Right ventricle myocardium superior (tissue), 1 donor: ENCODE measurements at regions not wholly inside any gene's neighbourhood (a gene's known extent, or its start where the extent isn't known, plus 50 kb on each side); places are given as distances from the start of the nearest gene placed in this dataset.

Source experiments
- ATAC-seq: fragments of 200-7000 bp; cut with Tn5 transposase; one replicate; pipeline ENCODE4 v1.9.1; 2020; ENCODE audit warnings: mild to moderate bottlenecking; ENCODE audit not compliant: poor library complexity
- DNase-seq: peaks from one replicate; pipeline ENCODE4 v3.0.0-alpha.2; 2020
- intact Hi-C: fragments of 100-400 bp; cut with DNase I; formaldehyde crosslinking; loops from one replicate; pipeline ENCODE4 v1.11.2; 2022
- donor health status: DM: no; HTN: yes; CAD: no; lungs with severe emphysema.

- DNase-seq = no peak
- intact Hi-C loops = no loop called here
- ATAC-seq = no peak
Measured at GRCh38 chr1:30194046-30194619, 529.3 kb downstream of the MATN1 start.

DNA sequence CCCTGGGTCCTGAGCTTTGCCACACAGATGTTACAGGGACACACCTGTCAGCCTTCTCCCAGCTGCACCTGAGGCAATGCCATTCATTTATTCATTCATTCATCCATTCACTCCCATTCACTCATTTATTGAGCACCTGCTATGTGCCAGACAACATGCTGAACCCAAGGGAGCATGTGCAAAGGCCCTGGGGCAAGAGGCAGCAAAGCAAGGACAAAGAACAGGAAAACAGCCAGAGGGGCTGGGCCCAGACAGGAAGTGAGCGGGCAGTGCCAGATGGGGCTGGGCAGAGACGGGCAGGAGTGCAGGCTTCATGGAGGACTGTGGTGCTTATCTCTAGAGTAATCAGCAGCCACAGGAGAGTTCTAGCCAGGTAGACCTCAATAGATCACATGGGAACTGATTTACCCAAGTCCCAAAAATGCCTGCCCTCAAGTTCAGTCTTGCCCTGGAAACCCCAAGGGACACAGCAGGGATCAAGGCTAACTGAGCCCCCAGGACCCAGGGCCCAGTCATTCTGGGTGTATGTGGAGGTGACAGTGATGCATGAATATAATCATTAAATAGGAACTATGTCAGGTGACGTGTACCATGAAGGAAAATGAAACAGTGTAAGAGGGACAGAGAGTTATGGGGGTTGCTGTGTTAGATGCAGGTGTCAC is 530.3 kb downstream of the MATN1 start:
- ATAC-seq (no peak), DNase-seq (no peak)
- intact Hi-C loops = no loop called here

GRCh38 chr1:30191154-30191702 is 532.2 kb downstream of the MATN1 start:
- ATAC-seq = peak; percentile 48
- no peak for DNase-seq
- intact Hi-C loops = no loop called here

DNA sequence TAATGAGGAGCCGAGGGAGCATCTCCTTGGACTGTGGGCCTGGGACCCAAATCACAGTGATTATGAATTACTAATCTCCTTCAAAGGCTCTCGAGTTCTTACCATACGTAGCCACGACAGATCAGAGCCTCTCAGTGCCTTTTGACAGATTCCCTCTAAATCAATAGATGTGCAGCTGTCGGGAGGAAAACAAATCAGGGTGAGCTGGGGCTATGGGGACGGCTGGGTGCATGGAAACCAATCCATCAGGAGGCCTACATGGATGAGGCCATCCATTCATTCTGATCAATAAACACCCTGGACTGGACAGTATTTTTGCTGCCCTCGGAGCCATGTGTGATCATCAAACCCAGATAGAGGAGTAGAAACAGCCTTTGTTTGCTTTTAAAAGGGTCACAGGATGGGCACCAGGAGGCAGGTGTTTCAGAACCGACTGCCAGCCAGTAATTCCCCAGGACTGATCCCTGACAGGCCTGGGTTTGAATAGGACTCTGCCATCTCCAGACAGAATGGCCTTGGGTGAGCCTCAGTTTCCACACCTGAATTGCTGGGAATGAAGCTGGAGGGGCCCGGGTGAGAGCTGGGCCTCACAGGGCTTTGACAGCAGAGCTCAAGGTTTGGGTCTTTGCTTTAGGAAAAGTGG is 532.8 kb downstream of the MATN1 start:
- intact Hi-C loops = no loop called here
- DNase-seq = no peak
- ATAC-seq = no peak

DNA sequence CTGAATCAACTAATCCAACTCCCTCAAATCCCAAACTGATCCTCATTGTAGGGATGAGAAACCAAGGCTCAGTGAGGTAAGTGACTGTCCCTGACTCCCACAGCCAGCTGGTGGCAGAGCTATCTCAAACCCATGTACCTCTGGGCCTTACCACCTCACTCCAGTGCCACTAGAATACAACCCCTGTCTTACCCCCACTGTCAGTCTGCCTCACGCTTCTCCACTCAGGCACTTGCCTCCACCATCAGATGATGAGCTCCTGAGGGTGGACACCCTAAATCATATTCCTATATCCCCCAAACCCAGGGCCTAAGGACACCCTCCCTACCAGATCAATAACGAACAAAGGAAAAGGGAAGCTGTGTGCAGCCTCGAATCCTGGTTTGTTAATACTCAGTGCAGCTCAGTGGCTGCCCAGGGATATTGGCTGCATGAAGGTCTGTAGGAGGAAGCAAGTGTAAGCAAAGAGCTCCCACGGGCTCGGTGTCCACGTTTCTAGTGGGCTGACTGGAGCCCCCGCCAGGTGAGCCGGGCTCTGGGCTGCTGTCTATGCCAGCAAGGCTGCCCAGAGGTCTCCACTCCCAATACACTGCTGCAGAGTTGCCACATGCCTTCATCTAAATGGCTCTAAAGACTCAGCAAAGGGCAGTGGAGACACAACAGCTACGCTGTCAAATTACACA is 533.4 kb downstream of the MATN1 start:
- DNase-seq = no peak
- intact Hi-C loops = no loop called here
- no peak for ATAC-seq

- intact Hi-C loops = no loop called here
- ATAC-seq = no peak
- DNase-seq = no peak
Measured at GRCh38 chr1:30188999-30189398, 534.4 kb downstream of the MATN1 start.

GRCh38 chr1:30188329-30188728 is 535.1 kb downstream of the MATN1 start:
- no peak for ATAC-seq

DNA sequence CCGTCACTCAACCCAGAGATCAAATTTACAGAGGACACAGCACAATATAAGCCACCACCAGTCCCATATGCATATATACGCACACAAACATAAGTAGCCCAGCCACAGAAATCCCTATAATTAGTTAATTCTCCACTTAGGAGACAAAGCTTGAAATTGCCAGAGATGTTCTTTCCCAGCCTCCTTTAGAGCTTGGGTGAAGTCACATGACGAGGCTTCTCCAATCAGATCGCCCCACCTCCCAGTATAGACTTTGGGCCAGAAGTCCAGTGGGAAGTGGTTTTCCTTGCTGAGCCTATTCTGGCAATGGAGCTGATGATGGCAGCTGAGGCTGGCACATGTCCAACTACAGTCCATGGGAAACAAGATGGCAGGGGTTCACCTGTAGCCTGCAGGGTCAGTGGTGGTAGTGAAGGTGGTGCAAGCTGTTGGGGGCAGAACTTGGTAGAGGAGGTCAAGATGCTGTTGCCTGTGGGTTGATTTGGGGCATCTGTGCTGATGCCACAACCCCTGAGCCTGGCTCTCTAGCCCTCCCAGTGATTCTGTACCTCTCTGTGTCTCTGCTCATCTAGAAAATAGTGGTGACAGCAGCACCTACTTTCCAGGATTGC is 535.9 kb downstream of the MATN1 start:
- ATAC-seq (no peak), DNase-seq (no peak)
- intact Hi-C loops = no loop called here

More at GRCh38 chr1:30188329-30188728, 535.1 kb downstream of the MATN1 start:
- no peak for DNase-seq
- intact Hi-C loops = no loop called here

DNA sequence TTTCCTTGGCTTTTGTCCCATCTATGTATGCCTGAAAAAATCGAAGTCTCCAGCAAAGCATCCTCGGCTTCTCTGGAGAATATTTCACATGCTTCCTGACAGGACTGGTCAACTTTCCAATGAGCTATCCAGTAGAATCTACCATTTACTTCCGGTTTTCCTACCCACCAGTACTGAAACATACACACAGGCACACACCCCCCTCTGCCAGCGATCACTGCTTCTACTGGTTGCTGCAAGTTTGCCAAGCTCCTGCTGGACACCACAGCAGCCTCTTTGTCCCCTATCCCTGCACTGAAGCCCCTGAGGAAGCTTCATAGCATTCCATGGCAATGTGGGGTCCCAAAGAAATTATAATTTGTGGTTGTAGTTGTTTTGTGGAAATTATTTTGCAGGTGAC is 536.8 kb downstream of the MATN1 start:
- intact Hi-C loops = no loop called here
- no peak for DNase-seq
- no peak for ATAC-seq

DNA sequence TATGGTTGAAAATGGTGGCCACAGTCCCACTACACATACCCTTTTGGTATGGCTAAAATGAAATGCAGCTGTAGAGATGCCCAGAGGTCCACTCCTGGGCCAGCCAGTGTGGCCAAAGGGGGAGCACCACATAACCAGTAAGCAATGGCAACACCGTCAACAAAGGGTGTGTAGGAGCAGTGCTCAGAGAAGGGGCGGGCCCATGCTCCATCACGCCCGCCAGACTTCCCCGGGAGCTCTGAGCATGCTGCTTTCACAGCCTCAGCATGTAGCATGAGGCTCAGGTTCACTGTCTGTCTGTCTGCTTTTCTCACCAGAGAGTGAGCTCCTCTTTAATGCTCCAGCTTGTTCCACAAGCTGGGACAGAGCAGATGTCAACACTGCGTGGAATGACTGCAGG is 537.6 kb downstream of the MATN1 start:
- DNase-seq (no peak), ATAC-seq (no peak)
- intact Hi-C loops = no loop called here

GRCh38 chr1:30185313-30185712 is 538.1 kb downstream of the MATN1 start:
- intact Hi-C loops = no loop called here
- DNase-seq = no peak
- no peak for ATAC-seq

DNA sequence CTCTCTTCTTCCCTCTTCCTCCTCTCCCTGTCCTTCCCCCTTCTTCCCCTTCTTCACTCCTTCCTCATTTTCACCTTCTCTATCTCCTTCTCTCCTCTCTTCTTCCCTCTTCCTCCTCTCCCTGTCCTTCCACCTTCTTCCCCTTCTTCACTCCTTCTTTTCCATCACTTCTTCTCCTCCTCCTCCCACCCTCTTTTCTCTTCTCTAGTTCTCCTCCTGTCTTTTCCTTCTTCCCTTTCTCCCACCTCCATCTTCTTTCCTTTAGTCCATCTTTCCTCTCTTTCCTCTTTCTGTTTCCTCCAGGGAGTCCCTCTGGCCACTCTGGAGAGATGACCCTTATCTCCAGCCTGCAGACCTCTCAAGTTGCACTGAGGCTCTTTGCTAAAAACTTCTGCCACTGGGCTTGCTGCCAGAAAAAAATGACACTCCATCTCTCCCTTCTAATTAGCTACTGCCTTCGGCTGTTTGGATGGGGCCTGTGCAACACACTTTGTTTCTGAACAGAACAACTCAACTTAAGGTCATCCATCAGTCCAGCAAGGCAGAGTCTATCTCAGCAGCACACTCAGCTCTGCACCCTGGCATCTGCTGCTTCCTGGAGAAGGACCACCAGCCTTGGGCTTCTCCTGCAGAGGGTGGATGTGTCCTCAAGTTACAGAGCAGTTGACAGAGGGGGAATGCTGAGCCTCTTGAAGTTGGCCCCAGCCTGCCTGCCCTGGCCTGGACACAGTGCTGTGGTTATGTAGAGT is 538.8 kb downstream of the MATN1 start:
- intact Hi-C loops = no loop called here
- ATAC-seq (no peak), DNase-seq (no peak)

DNA sequence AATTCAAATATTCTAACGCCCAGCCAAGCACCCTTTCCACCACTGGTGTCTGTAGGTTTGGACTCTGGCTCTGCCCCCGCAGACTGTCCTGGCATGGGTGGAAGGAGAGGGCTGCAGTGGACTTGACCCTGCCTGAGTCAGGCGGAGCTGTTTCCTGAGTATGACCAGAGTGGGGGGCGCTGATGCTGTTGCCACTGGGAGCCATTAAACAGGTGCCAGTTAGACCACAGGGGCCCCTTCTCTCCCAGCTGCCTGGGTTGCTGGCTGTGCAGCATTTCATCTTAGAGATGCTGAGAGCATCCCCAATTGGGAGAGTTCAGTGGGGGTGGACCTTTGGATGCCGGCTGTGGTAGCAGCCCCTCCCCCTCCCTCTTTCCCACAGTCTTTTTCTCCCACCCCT is 539.5 kb downstream of the MATN1 start:
- DNase-seq (no peak), ATAC-seq (no peak)
- intact Hi-C loops = no loop called here

DNA sequence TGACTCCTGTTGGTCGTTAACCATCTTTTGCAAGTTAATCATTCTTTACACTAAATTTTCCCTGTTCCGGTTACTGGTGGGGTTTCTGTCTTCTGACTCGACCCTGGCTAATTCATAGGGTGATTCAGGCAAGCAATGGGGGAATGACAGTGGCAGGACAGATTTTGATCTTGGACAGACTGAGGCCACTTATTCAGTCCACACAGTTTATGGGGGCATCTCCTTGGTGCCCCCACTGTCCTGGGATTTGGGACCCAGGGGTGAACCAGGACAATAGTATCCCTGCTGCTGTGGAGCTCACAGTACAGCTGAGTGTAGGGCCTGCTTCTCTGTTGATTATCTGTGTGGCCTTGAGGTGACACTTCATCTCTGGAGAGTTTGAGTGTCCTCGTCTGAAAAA is 540.4 kb downstream of the MATN1 start:
- DNase-seq (no peak), ATAC-seq (no peak)
- intact Hi-C loops = no loop called here

GRCh38 chr1:30179942-30180543 is 543.3 kb downstream of the MATN1 start:
- intact Hi-C loops = no loop called here
- DNase-seq (no peak), ATAC-seq (no peak)

- no peak for DNase-seq
- no peak for ATAC-seq
- intact Hi-C loops = no loop called here
Measured at GRCh38 chr1:30176477-30176876, 546.9 kb downstream of the MATN1 start.

DNA sequence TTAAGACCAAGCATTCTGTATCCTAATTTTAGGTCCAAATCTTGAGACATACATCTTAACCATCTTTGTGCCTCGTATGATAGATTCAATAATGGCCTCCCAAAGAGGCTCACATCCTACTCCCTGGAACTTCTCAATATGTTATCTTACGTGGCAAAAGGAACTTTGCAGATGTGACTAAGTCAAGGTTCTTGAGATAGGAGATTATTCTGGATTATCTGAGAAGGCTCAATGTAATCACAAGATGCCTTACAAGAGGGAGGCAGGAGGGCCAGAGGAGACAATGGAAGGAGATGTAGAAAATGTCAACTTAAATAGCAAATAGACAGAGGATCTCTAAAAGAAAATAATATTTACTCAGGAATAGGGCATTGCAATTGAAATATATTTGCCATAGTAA is 548.9 kb downstream of the MATN1 start:
- intact Hi-C loops = no loop called here
- ATAC-seq = no peak

GRCh38 chr1:30173560-30173959 is 549.8 kb downstream of the MATN1 start:
- no peak for DNase-seq
- intact Hi-C loops = no loop called here
- no peak for ATAC-seq

More for the DNA sequence above, 548.9 kb downstream of the MATN1 start:
- DNase-seq = no peak
